CD4-positive, alpha-beta T cell (primary cell): ENCODE measurements at regions not wholly inside any gene's neighbourhood (a gene's known extent, or its start where the extent isn't known, plus 50 kb on each side); places are given as distances from the start of the nearest gene placed in this dataset.

Source experiments
- ATAC-seq: fragments of 200-7000 bp; cut with Tn5 transposase; one replicate; pipeline ENCODE4 v1.10.0; 2022; ENCODE audit warnings: mild to moderate bottlenecking; ENCODE audit not compliant: poor library complexity
- CTCF ChIA-PET: fragments of 350-600 bp; sonication (Branson Sonifier 250); formaldehyde crosslinking; loops from one replicate; lab custom pipeline; 2021; ENCODE audit warnings: antibody characterized with exemption, inconsistent platforms; lab: Charles Lee
- POLR2A ChIA-PET: fragments of 350-600 bp; sonication (Branson Sonifier 250); formaldehyde crosslinking; loops from one replicate; lab custom pipeline; 2021; ENCODE audit warnings: antibody characterized with exemption, inconsistent platforms; lab: Charles Lee
- DNase-seq, 14 experiments: peaks; one replicate each; pipeline ENCODE4 v3.0.0-alpha.2; 2013 to 2020; ENCODE audit warnings: mixed read lengths in 2 of 14
- H3K27ac ChIP-seq, 2 donors: one replicate each; pipeline versions ENCODE4 v1.5.1 to v1.7.0; 2013; ENCODE audit warnings: low read length in 2 of 2, low read depth in 1 of 2, mild to moderate bottlenecking in 1 of 2
- H3K27me3 ChIP-seq, 2 experiments: 1 replicate in 1 of 2; 2 replicates in 1 of 2; pipeline versions ENCODE4 v1.6.1 to v1.7.0; 2013; ENCODE audit warnings: low read length in 2 of 2, control low read depth in 1 of 2, mild to moderate bottlenecking in 1 of 2, moderate library complexity in 1 of 2; ENCODE audit not compliant: insufficient read depth in 2 of 2, control insufficient read depth in 1 of 2
- H3K36me3 ChIP-seq: one replicate; pipeline ENCODE4 v1.6.1; 2013; ENCODE audit warnings: low read length, control low read depth; ENCODE audit not compliant: insufficient read depth
- H3K4me1 ChIP-seq: one replicate; pipeline ENCODE4 v1.6.1; 2013; ENCODE audit warnings: low read length, control low read depth; ENCODE audit not compliant: insufficient read depth
- H3K4me3 ChIP-seq: one replicate; pipeline ENCODE4 v1.5.1; 2013; ENCODE audit warnings: mild to moderate bottlenecking, low read length, moderate library complexity
- H3K9me3 ChIP-seq, 2 experiments: 1 replicate in 1 of 2; 2 replicates in 1 of 2; pipeline versions ENCODE4 v1.6.1 to v1.7.0; 2013; ENCODE audit warnings: low read length in 2 of 2, mild to moderate bottlenecking in 2 of 2, control low read depth in 1 of 2, moderate library complexity in 1 of 2; ENCODE audit not compliant: control insufficient read depth in 1 of 2, insufficient read depth in 1 of 2
- H3K27ac Mint-ChIP-seq: one replicate; pipeline ENCODE4 v1.8.0; 2020; ENCODE audit warnings: mixed read lengths
- H3K27me3 Mint-ChIP-seq: one replicate; pipeline ENCODE4 v1.8.0; 2021; ENCODE audit warnings: mixed read lengths
- H3K36me3 Mint-ChIP-seq: one replicate; pipeline ENCODE4 v1.8.0; 2021; ENCODE audit warnings: low read depth, mixed read lengths
- H3K4me1 Mint-ChIP-seq: one replicate; pipeline ENCODE4 v1.8.0; 2021; ENCODE audit warnings: low read depth, mixed read lengths
- H3K4me3 Mint-ChIP-seq: one replicate; pipeline ENCODE4 v1.8.0; 2020; ENCODE audit warnings: mild to moderate bottlenecking, mixed read lengths
- H3K9me3 Mint-ChIP-seq: one replicate; pipeline ENCODE4 v1.8.0; 2020; ENCODE audit warnings: mixed read lengths
- intact Hi-C, 2 experiments: fragments of 100-400 bp; cut with DNase I in 1 of 2; cut with micrococcal nuclease in 1 of 2; formaldehyde crosslinking; loops; one replicate each; pipeline versions ENCODE4 v1.15.1 to v1.9.0; 2023 to 2025; cut with DNase I, micrococcal nuclease
- TF ChIP-seq, protein P1 (sequence below): fragments of 200-600 bp; IDR thresholded peaks from one replicate; pipeline ENCODE4 v1.8.0; 2022; ENCODE audit warnings: antibody characterized with exemption, mild to moderate bottlenecking

DNA sequence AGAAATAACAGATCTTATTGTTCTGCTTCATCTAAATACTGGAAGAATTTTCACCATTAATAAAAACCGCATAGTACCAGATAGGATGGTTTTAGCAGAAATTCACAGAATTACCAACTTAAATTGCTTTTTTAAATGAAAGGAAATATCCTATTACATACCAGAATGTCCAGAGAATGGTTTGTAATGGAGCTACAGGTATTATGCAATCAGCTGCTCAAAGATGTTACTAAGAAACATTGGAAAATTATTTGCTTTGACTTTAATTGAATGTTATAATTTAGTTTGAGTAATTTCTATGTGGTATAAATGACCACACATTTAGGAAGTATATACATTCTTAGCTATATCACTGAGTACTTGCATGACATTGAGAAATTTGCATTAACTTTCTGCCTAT, 338.3 kb downstream of the ETV1 start:
- no peaks in the 10 kb centered on the region for H3K4me1 Mint-ChIP-seq
- no peaks in the 10 kb centered on the region for H3K36me3 ChIP-seq
- H3K27me3 Mint-ChIP-seq, result no peaks in the 10 kb centered on the region
- H3K4me1 ChIP-seq, result no peaks in the 10 kb centered on the region
- no peak overlapping the region for H3K4me3 ChIP-seq
- TF ChIP-seq, protein P1, sequence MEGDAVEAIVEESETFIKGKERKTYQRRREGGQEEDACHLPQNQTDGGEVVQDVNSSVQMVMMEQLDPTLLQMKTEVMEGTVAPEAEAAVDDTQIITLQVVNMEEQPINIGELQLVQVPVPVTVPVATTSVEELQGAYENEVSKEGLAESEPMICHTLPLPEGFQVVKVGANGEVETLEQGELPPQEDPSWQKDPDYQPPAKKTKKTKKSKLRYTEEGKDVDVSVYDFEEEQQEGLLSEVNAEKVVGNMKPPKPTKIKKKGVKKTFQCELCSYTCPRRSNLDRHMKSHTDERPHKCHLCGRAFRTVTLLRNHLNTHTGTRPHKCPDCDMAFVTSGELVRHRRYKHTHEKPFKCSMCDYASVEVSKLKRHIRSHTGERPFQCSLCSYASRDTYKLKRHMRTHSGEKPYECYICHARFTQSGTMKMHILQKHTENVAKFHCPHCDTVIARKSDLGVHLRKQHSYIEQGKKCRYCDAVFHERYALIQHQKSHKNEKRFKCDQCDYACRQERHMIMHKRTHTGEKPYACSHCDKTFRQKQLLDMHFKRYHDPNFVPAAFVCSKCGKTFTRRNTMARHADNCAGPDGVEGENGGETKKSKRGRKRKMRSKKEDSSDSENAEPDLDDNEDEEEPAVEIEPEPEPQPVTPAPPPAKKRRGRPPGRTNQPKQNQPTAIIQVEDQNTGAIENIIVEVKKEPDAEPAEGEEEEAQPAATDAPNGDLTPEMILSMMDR, result no peak
- H3K27ac Mint-ChIP-seq, result no peak overlapping the region
- H3K9me3 ChIP-seq, result no peaks in the 10 kb centered on the region
- H3K9me3 Mint-ChIP-seq, result no peaks in the 10 kb centered on the region
- no peak overlapping the region for H3K27ac ChIP-seq
- CTCF ChIA-PET, result no interaction called here
- H3K27me3 ChIP-seq, result no peaks in the 10 kb centered on the region
- DNase-seq, result no peak
- intact Hi-C loops, result no loop called here
- POLR2A ChIA-PET, result no interaction called here
- H3K4me3 Mint-ChIP-seq, result no peak overlapping the region
- ATAC-seq, result no peak
- no peaks in the 10 kb centered on the region for H3K36me3 Mint-ChIP-seq

DNA sequence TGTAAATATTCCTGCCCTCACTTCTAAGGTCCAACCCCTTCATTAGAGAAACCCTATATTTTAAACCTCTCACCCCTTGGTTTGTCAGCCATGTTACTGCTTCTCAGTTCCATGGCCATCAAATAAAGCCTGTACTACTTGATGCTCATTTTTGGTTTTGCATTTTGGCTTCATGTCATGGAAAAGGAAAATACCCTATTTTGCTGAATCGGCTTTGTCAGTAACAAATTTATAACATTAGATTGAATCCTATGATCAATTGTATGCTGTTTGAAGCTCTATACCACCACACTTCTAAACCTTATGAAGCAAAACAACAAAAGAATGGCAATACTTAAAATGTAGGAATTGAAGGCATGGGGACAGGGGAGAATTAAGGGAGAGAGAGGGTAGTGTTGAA, 333.1 kb downstream of the ETV1 start:
- POLR2A ChIA-PET, result no interaction called here
- no peaks in the 10 kb centered on the region for H3K36me3 ChIP-seq
- no peaks in the 10 kb centered on the region for H3K27me3 ChIP-seq
- H3K4me3 Mint-ChIP-seq, result no peak overlapping the region
- CTCF ChIA-PET, result no interaction called here
- H3K4me1 ChIP-seq, result no peaks in the 10 kb centered on the region
- no peak overlapping the region for H3K27ac Mint-ChIP-seq
- no peak for DNase-seq
- H3K9me3 Mint-ChIP-seq, result peaks cover 9% of the 10 kb centered on the region
- intact Hi-C loops, result no loop called here
- no peaks in the 10 kb centered on the region for H3K4me1 Mint-ChIP-seq
- H3K36me3 Mint-ChIP-seq, result no peaks in the 10 kb centered on the region
- H3K4me3 ChIP-seq, result no peak overlapping the region
- no peak for ATAC-seq
- TF ChIP-seq, protein P1, result no peak
- no peaks in the 10 kb centered on the region for H3K9me3 ChIP-seq
- no peaks in the 10 kb centered on the region for H3K27me3 Mint-ChIP-seq
- H3K27ac ChIP-seq, result no peak overlapping the region

DNA sequence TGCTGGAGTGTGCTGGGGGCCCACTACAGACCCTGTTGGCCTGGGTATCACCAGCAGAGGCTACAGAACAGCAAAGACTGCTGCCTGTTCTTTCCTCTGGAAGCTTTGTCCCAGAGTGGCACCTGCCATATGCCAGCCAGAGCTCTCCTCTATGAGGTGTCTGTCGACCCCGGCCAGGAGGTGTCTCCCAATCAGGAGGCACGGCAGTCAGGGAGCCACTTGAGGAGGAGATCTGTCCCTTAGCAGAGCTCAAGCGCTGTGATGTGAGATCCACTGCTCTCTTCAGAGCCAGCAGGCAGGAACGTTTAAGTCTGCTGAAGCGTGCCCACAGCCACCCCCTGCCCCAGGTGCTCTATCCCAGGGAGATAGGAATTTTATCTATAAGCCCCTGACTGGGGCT, 316.2 kb downstream of the ETV1 start:
- ChIA-PET POLR2A (no interaction called here), CTCF (no interaction called here)
- H3K27ac ChIP-seq, result no peak overlapping the region
- H3K36me3 Mint-ChIP-seq, result no peaks in the 10 kb centered on the region
- H3K4me3 Mint-ChIP-seq, result no peak overlapping the region
- ATAC-seq (no peak), DNase-seq (peak in 1 of 14 experiments; percentile 2)
- no peaks in the 10 kb centered on the region for H3K27me3 ChIP-seq
- TF ChIP-seq, protein P1, result no peak
- H3K9me3 Mint-ChIP-seq, result peaks cover 7% of the 10 kb centered on the region
- no peak overlapping the region for H3K27ac Mint-ChIP-seq
- intact Hi-C loops, result no loop called here
- no peaks in the 10 kb centered on the region for H3K4me1 Mint-ChIP-seq
- no peaks in the 10 kb centered on the region for H3K4me1 ChIP-seq
- no peak overlapping the region for H3K4me3 ChIP-seq
- no peaks in the 10 kb centered on the region for H3K36me3 ChIP-seq
- H3K9me3 ChIP-seq, result peaks cover 0 to 13% of the 10 kb centered on the region in 2 experiments
- H3K27me3 Mint-ChIP-seq, result no peaks in the 10 kb centered on the region
